A673 (cell line): ENCODE measurements at regions not wholly inside any gene's neighbourhood (a gene's known extent, or its start where the extent isn't known, plus 50 kb on each side); places are given as distances from the start of the nearest gene placed in this dataset.

Source experiments
- BruUV-seq: library from RNA; stranded (reverse); fragments of 400-500 nt; replicated peaks from 2 replicates; lab custom pipeline; 2021; lab: Mats Ljungman, UMichigan
- CTCF ChIA-PET: fragments of 300-600 bp; sonication (Branson Sonifier 250); formaldehyde crosslinking; loops from one replicate; lab custom pipeline; 2022; ENCODE audit warnings: antibody characterized with exemption; lab: Charles Lee
- POLR2A ChIA-PET: fragments of 300-600 bp; sonication (Branson Sonifier 250); formaldehyde crosslinking; loops from one replicate; lab custom pipeline; 2022; ENCODE audit warnings: antibody characterized with exemption; ENCODE audit not compliant: low non-redundant PET; lab: Charles Lee
- DNase-seq: peaks from one replicate; pipeline ENCODE4 v3.0.0-alpha.2; 2015; ENCODE audit warnings: low spot score
- H3K27ac ChIP-seq: fragments of 200-600 bp; sonication (generic); 2 replicates; pipeline ENCODE4 v1.5.1; 2016; ENCODE audit warnings: mixed run types, low read depth, mild to moderate bottlenecking, mixed read lengths, antibody characterized with exemption, low read length; ENCODE audit not compliant: poor library complexity, severe bottlenecking
- H3K27me3 ChIP-seq: fragments of 200-600 bp; sonication (generic); replicated peaks from 2 replicates; pipeline ENCODE4 v1.6.1; 2017; ENCODE audit warnings: mixed run types, low read depth, mild to moderate bottlenecking, mixed read lengths, antibody characterized with exemption, low read length; ENCODE audit not compliant: insufficient read depth, poor library complexity
- H3K36me3 ChIP-seq: fragments of 200-600 bp; sonication (generic); 2 replicates; pipeline ENCODE4 v1.6.1; 2016; ENCODE audit warnings: mixed run types, mild to moderate bottlenecking, mixed read lengths, antibody characterized with exemption, low read length; ENCODE audit not compliant: insufficient read depth, poor library complexity, severe bottlenecking
- H3K4me1 ChIP-seq: fragments of 200-600 bp; sonication (generic); 2 replicates; pipeline ENCODE4 v1.6.1; 2017; ENCODE audit warnings: mixed run types, mild to moderate bottlenecking, mixed read lengths, antibody characterized with exemption, low read length; ENCODE audit not compliant: insufficient read depth, poor library complexity, severe bottlenecking
- H3K4me3 ChIP-seq: fragments of 200-600 bp; sonication (generic); 2 replicates; pipeline ENCODE4 v1.5.1; 2016; ENCODE audit warnings: low read depth, mixed run types, mild to moderate bottlenecking, mixed read lengths, low read length; ENCODE audit not compliant: poor library complexity, severe bottlenecking
- H3K9me3 ChIP-seq: fragments of 200-600 bp; sonication (generic); 2 replicates; pipeline ENCODE4 v1.6.1; 2016; ENCODE audit warnings: mixed run types, low read depth, mild to moderate bottlenecking, mixed read lengths, antibody characterized with exemption, low read length; ENCODE audit not compliant: poor library complexity, severe bottlenecking
- EZH2 ChIP-seq: fragments of 200-600 bp; sonication (generic); IDR thresholded peaks from 2 replicates; pipeline ENCODE4 v1.6.1; 2017; ENCODE audit warnings: borderline replicate concordance, low read depth, mild to moderate bottlenecking, mixed read lengths, antibody characterized with exemption, low read length; ENCODE audit not compliant: poor library complexity, severe bottlenecking
- intact Hi-C: fragments of 100-400 bp; cut with micrococcal nuclease; formaldehyde crosslinking; loops from one replicate; pipeline ENCODE4 v1.10.0; 2022; ENCODE audit not compliant: unreplicated experiment
- TF ChIP-seq, protein P1 (sequence below): fragments of 300-800, 200-600 bp; sonication (generic); conservative IDR thresholded peaks from 2 replicates; pipeline ENCODE4 v1.5.1; 2017; ENCODE audit warnings: low read depth, mild to moderate bottlenecking, antibody characterized with exemption, low read length, moderate library complexity, mixed read lengths

DNA sequence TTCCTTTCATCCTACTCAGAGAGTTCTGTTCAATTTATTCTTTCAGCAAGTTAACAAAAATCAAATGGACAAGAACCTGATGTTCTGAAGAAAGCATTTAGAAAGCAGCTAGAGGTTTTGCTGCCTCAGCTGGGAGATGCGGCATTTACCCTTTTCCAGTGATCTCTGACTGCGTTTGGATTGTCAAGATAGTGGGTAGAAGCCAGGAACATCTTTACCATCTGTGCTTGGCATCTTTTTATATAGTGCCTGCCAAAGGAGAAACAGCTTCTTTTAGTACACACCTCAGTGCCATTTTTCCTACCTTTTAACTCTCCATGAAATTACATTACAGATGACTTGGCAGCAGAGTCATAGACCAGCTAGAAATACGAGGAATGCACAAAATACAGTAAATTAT lies 680.8 kb downstream of the SLITRK1 start:
- POLR2A ChIA-PET: no interaction called here
- H3K4me3 ChIP-seq: no peak overlapping the region
- H3K4me1 ChIP-seq: no peaks in the 10 kb centered on the region
- CTCF ChIA-PET: no interaction called here
- no peaks in the 10 kb centered on the region for H3K9me3 ChIP-seq
- H3K36me3 ChIP-seq: no peaks in the 10 kb centered on the region
- TF ChIP-seq, protein P1, sequence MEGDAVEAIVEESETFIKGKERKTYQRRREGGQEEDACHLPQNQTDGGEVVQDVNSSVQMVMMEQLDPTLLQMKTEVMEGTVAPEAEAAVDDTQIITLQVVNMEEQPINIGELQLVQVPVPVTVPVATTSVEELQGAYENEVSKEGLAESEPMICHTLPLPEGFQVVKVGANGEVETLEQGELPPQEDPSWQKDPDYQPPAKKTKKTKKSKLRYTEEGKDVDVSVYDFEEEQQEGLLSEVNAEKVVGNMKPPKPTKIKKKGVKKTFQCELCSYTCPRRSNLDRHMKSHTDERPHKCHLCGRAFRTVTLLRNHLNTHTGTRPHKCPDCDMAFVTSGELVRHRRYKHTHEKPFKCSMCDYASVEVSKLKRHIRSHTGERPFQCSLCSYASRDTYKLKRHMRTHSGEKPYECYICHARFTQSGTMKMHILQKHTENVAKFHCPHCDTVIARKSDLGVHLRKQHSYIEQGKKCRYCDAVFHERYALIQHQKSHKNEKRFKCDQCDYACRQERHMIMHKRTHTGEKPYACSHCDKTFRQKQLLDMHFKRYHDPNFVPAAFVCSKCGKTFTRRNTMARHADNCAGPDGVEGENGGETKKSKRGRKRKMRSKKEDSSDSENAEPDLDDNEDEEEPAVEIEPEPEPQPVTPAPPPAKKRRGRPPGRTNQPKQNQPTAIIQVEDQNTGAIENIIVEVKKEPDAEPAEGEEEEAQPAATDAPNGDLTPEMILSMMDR: no peak
- no peak for TF ChIP-seq EZH2
- no peak for DNase-seq
- BruUV-seq: no TSS peak
- intact Hi-C loops: no loop called here
- H3K27me3 ChIP-seq: no peaks in the 10 kb centered on the region
- no peak overlapping the region for H3K27ac ChIP-seq

DNA sequence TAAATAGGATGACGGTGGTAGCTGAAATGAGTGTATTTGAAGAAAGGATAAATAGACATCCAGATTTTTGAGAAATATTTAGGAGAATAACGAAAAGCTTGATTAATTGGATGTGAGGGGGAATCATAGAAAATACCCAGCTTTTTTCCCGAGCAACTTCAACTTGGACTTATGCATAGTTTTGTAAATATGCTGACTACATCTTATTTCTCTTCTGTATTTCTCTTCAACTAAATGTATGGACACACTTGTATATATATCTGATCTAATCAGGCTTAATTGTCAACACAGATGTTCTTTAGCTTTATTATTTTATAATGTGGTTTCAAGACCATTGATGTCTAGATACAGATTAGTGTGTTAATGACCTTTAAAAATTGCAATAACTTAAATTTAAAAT lies 685.0 kb downstream of the SLITRK1 start:
- intact Hi-C loops: no loop called here
- H3K27me3 ChIP-seq: no peaks in the 10 kb centered on the region
- no peak for DNase-seq
- H3K4me1 ChIP-seq: no peaks in the 10 kb centered on the region
- CTCF ChIA-PET: no interaction called here
- TF ChIP-seq, protein P1: no peak
- TF ChIP-seq EZH2: no peak
- no peak overlapping the region for H3K27ac ChIP-seq
- H3K9me3 ChIP-seq: no peaks in the 10 kb centered on the region
- H3K36me3 ChIP-seq: no peaks in the 10 kb centered on the region
- BruUV-seq: no TSS peak
- POLR2A ChIA-PET: no interaction called here
- no peak overlapping the region for H3K4me3 ChIP-seq

DNA sequence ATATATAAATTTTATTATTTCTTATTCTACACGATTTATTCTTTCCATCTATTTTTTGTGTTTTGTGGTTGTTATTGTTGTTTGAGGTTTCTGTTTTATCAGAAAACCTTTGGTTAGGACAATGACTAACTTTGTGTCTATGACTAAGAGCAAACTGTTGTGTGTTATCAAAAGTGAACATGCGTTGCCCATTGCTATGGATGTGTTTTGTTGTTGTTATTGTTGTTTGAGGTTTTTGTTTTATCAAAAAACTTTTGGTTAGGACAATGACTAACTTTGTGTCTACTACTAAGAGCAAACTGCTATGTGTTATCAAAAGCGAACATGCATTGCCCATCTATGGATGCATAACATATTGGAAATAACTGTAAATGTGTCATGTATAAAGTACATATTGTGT lies 692.3 kb downstream of the SLITRK1 start:
- Histone ChIP-seq H3K4me3 (no peak overlapping the region), H3K4me1 (no peaks in the 10 kb centered on the region), H3K27ac (no peak overlapping the region), H3K36me3 (no peaks in the 10 kb centered on the region), H3K9me3 (peaks cover 14% of the 10 kb centered on the region), H3K27me3 (no peaks in the 10 kb centered on the region)
- BruUV-seq: no TSS peak
- CTCF ChIA-PET: no interaction called here
- DNase-seq: no peak
- TF ChIP-seq, protein P1: no peak
- intact Hi-C loops: no loop called here
- POLR2A ChIA-PET: no interaction called here
